A673 (cell line): ENCODE measurements at regions not wholly inside any gene's neighbourhood (a gene's known extent, or its start where the extent isn't known, plus 50 kb on each side); places are given as distances from the start of the nearest gene placed in this dataset.

Source experiments
- BruUV-seq: library from RNA; stranded (reverse); fragments of 400-500 nt; replicated peaks from 2 replicates; lab custom pipeline; 2021; lab: Mats Ljungman, UMichigan
- CTCF ChIA-PET: fragments of 300-600 bp; sonication (Branson Sonifier 250); formaldehyde crosslinking; loops from one replicate; lab custom pipeline; 2022; ENCODE audit warnings: antibody characterized with exemption; lab: Charles Lee
- POLR2A ChIA-PET: fragments of 300-600 bp; sonication (Branson Sonifier 250); formaldehyde crosslinking; loops from one replicate; lab custom pipeline; 2022; ENCODE audit warnings: antibody characterized with exemption; ENCODE audit not compliant: low non-redundant PET; lab: Charles Lee
- DNase-seq: peaks from one replicate; pipeline ENCODE4 v3.0.0-alpha.2; 2015; ENCODE audit warnings: low spot score
- H3K27ac ChIP-seq: fragments of 200-600 bp; sonication (generic); 2 replicates; pipeline ENCODE4 v1.5.1; 2016; ENCODE audit warnings: mixed run types, low read depth, mild to moderate bottlenecking, mixed read lengths, antibody characterized with exemption, low read length; ENCODE audit not compliant: poor library complexity, severe bottlenecking
- H3K27me3 ChIP-seq: fragments of 200-600 bp; sonication (generic); replicated peaks from 2 replicates; pipeline ENCODE4 v1.6.1; 2017; ENCODE audit warnings: mixed run types, low read depth, mild to moderate bottlenecking, mixed read lengths, antibody characterized with exemption, low read length; ENCODE audit not compliant: insufficient read depth, poor library complexity
- H3K36me3 ChIP-seq: fragments of 200-600 bp; sonication (generic); 2 replicates; pipeline ENCODE4 v1.6.1; 2016; ENCODE audit warnings: mixed run types, mild to moderate bottlenecking, mixed read lengths, antibody characterized with exemption, low read length; ENCODE audit not compliant: insufficient read depth, poor library complexity, severe bottlenecking
- H3K4me1 ChIP-seq: fragments of 200-600 bp; sonication (generic); 2 replicates; pipeline ENCODE4 v1.6.1; 2017; ENCODE audit warnings: mixed run types, mild to moderate bottlenecking, mixed read lengths, antibody characterized with exemption, low read length; ENCODE audit not compliant: insufficient read depth, poor library complexity, severe bottlenecking
- H3K4me3 ChIP-seq: fragments of 200-600 bp; sonication (generic); 2 replicates; pipeline ENCODE4 v1.5.1; 2016; ENCODE audit warnings: low read depth, mixed run types, mild to moderate bottlenecking, mixed read lengths, low read length; ENCODE audit not compliant: poor library complexity, severe bottlenecking
- H3K9me3 ChIP-seq: fragments of 200-600 bp; sonication (generic); 2 replicates; pipeline ENCODE4 v1.6.1; 2016; ENCODE audit warnings: mixed run types, low read depth, mild to moderate bottlenecking, mixed read lengths, antibody characterized with exemption, low read length; ENCODE audit not compliant: poor library complexity, severe bottlenecking
- EZH2 ChIP-seq: fragments of 200-600 bp; sonication (generic); IDR thresholded peaks from 2 replicates; pipeline ENCODE4 v1.6.1; 2017; ENCODE audit warnings: borderline replicate concordance, low read depth, mild to moderate bottlenecking, mixed read lengths, antibody characterized with exemption, low read length; ENCODE audit not compliant: poor library complexity, severe bottlenecking
- intact Hi-C: fragments of 100-400 bp; cut with micrococcal nuclease; formaldehyde crosslinking; loops from one replicate; pipeline ENCODE4 v1.10.0; 2022; ENCODE audit not compliant: unreplicated experiment
- TF ChIP-seq, protein P1 (sequence below): fragments of 300-800, 200-600 bp; sonication (generic); conservative IDR thresholded peaks from 2 replicates; pipeline ENCODE4 v1.5.1; 2017; ENCODE audit warnings: low read depth, mild to moderate bottlenecking, antibody characterized with exemption, low read length, moderate library complexity, mixed read lengths

GRCh38 chr16:5367951-5368350 lies 270.4 kb upstream of the EEF2KMT start:
- Histone ChIP-seq H3K9me3 (no peaks in the 10 kb centered on the region), H3K27me3 (peaks cover 56% of the 10 kb centered on the region), H3K4me1 (no peaks in the 10 kb centered on the region), H3K36me3 (no peaks in the 10 kb centered on the region), H3K4me3 (no peak overlapping the region), H3K27ac (no peak overlapping the region)
- POLR2A ChIA-PET: no interaction called here
- CTCF ChIA-PET: no interaction called here
- intact Hi-C loops: no loop called here
- DNase-seq: no peak
- TF ChIP-seq, protein P1, sequence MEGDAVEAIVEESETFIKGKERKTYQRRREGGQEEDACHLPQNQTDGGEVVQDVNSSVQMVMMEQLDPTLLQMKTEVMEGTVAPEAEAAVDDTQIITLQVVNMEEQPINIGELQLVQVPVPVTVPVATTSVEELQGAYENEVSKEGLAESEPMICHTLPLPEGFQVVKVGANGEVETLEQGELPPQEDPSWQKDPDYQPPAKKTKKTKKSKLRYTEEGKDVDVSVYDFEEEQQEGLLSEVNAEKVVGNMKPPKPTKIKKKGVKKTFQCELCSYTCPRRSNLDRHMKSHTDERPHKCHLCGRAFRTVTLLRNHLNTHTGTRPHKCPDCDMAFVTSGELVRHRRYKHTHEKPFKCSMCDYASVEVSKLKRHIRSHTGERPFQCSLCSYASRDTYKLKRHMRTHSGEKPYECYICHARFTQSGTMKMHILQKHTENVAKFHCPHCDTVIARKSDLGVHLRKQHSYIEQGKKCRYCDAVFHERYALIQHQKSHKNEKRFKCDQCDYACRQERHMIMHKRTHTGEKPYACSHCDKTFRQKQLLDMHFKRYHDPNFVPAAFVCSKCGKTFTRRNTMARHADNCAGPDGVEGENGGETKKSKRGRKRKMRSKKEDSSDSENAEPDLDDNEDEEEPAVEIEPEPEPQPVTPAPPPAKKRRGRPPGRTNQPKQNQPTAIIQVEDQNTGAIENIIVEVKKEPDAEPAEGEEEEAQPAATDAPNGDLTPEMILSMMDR: no peak
- TF ChIP-seq EZH2: no peak
- BruUV-seq: no TSS peak

DNA sequence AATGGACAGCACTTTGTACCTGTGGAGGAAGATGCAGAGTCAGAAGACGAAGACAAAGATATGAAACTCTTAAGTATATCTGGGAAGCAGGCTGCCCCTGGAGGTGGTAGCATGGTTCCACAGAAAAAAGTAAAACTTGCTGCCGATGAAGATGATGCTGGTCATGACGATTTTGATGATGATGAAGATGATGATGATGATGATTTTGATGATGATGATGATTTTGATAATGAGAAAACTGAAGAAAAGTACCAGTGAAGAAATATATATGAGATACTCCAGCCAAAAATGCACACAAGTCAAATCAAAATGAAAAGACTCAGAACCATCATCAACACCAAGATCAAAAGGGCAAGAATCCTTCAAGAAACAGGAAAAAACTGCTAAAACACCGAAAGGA lies 268.5 kb upstream of the EEF2KMT start:
- intact Hi-C loops: no loop called here
- POLR2A ChIA-PET: no interaction called here
- no peak for DNase-seq

DNA sequence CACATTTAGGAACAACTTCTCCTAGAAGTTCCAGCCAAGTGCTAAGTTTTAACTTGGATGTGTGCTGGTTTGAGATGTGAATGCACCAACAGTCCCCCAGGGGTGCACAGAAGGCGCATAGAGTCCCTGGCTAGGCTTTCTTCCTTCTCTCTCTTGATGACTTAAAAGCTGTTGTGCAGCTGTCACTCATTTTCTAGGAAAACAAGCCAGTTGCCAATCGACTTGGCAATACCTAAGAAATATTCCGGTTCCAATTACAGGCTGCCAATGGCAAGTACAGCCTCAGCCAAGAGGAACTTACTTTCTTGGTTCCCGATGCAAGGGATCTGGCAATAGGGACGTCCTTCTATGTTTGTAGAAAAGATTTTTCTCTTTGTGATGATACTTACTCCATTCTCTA lies 266.6 kb upstream of the EEF2KMT start:
- BruUV-seq: no TSS peak
- Histone ChIP-seq H3K36me3 (no peaks in the 10 kb centered on the region), H3K27me3 (peaks cover 63% of the 10 kb centered on the region), H3K4me3 (no peak overlapping the region), H3K4me1 (no peaks in the 10 kb centered on the region), H3K9me3 (no peaks in the 10 kb centered on the region), H3K27ac (no peak overlapping the region)
- no peak for DNase-seq
- CTCF ChIA-PET: no interaction called here
- no peak for TF ChIP-seq EZH2
- TF ChIP-seq, protein P1: no peak
- intact Hi-C loops: no loop called here
- POLR2A ChIA-PET: no interaction called here

More for the DNA sequence above, 268.5 kb upstream of the EEF2KMT start:
- TF ChIP-seq EZH2: no peak
- TF ChIP-seq, protein P1: no peak
- BruUV-seq: no TSS peak
- H3K4me1 ChIP-seq: no peaks in the 10 kb centered on the region
- peaks cover 44% of the 10 kb centered on the region for H3K27me3 ChIP-seq
- no peak overlapping the region for H3K27ac ChIP-seq
- H3K9me3 ChIP-seq: no peaks in the 10 kb centered on the region
- no peaks in the 10 kb centered on the region for H3K36me3 ChIP-seq
- no peak overlapping the region for H3K4me3 ChIP-seq
- CTCF ChIA-PET: no interaction called here
